Endodermal cell (in vitro differentiated cells): ENCODE measurements at regions not wholly inside any gene's neighbourhood (a gene's known extent, or its start where the extent isn't known, plus 50 kb on each side); places are given as distances from the start of the nearest gene placed in this dataset.

Source experiments
- DNase-seq: peaks from one replicate; pipeline ENCODE4 v3.0.0-alpha.2; 2017
- H3K27ac ChIP-seq: 2 replicates; pipeline ENCODE4 v1.5.1; 2013; ENCODE audit warnings: mild to moderate bottlenecking, low read depth, low read length, moderate library complexity
- H3K27me3 ChIP-seq: 2 replicates; pipeline ENCODE4 v1.6.1; 2013; ENCODE audit warnings: mild to moderate bottlenecking, low read length, moderate library complexity; ENCODE audit not compliant: insufficient read depth, control insufficient read depth, poor library complexity, severe bottlenecking
- H3K36me3 ChIP-seq: 2 replicates; pipeline ENCODE4 v1.7.0; 2013; ENCODE audit warnings: mild to moderate bottlenecking, low read length, moderate library complexity; ENCODE audit not compliant: control insufficient read depth, insufficient read depth
- H3K4me1 ChIP-seq: one replicate; pipeline ENCODE4 v1.7.0; 2013; ENCODE audit warnings: low read length; ENCODE audit not compliant: control insufficient read depth, insufficient read depth
- H3K4me3 ChIP-seq: 2 replicates; pipeline ENCODE4 v1.5.1; 2013; ENCODE audit warnings: mild to moderate bottlenecking, low read length, moderate library complexity
- H3K9ac ChIP-seq: 2 replicates; pipeline ENCODE4 v1.6.1; 2013; ENCODE audit warnings: mild to moderate bottlenecking, low read length, moderate library complexity; ENCODE audit not compliant: poor library complexity, severe bottlenecking; ENCODE audit errors: extremely low read depth
- H3K9me3 ChIP-seq: 2 replicates; pipeline ENCODE4 v1.6.1; 2013; ENCODE audit warnings: mild to moderate bottlenecking, low read length, moderate library complexity; ENCODE audit not compliant: control insufficient read depth
- H3K27ac Mint-ChIP-seq: 2 replicates; pipeline ENCODE4 v1.8.0; 2020; ENCODE audit warnings: mixed read lengths
- H3K27me3 Mint-ChIP-seq: 2 replicates; pipeline ENCODE4 v1.8.0; 2021; ENCODE audit warnings: mild to moderate bottlenecking, mixed read lengths; ENCODE audit not compliant: insufficient read depth
- H3K36me3 Mint-ChIP-seq: 2 replicates; pipeline ENCODE4 v1.8.0; 2020; ENCODE audit warnings: low read depth, mixed read lengths
- H3K4me1 Mint-ChIP-seq: 2 replicates; pipeline ENCODE4 v1.8.0; 2020; ENCODE audit warnings: mixed read lengths
- H3K4me3 Mint-ChIP-seq: 2 replicates; pipeline ENCODE4 v1.8.0; 2020; ENCODE audit warnings: mild to moderate bottlenecking, moderate library complexity, mixed read lengths
- H3K9me3 Mint-ChIP-seq: 2 replicates; pipeline ENCODE4 v1.8.0; 2020; ENCODE audit warnings: mild to moderate bottlenecking, mixed read lengths
- CTCF ChIP-seq: fragments of 200-600 bp; sonication (generic); conservative IDR thresholded peaks from 2 replicates; pipeline ENCODE4 v1.5.0; 2021; ENCODE audit warnings: antibody characterized with exemption, mild to moderate bottlenecking
- WGBS, 2 experiments: methylation state at CpG; one replicate each; pipeline versions ENCODE4 v1.1.5 to v1.1.7; 2013; ENCODE audit warnings: missing lambda C conversion rate in 2 of 2, mixed read lengths in 1 of 2; ENCODE audit not compliant: insufficient coverage in 1 of 2, insufficient read length in 1 of 2; 5-methylcytosine and 5-hydroxymethylcytosine counted together

- Histone ChIP-seq H3K27me3 (peaks cover 6% of the 10 kb centered on the region), H3K4me3 (no peak overlapping the region), H3K27ac (no peak overlapping the region), H3K4me1 (no peaks in the 10 kb centered on the region), H3K36me3 (no peaks in the 10 kb centered on the region), H3K9ac (no peak overlapping the region), H3K9me3 (no peaks in the 10 kb centered on the region)
- Mint-ChIP-seq H3K36me3 (no peaks in the 10 kb centered on the region), H3K4me1 (no peaks in the 10 kb centered on the region), H3K9me3 (no peaks in the 10 kb centered on the region), H3K27ac (no peak overlapping the region), H3K4me3 (no peak overlapping the region), H3K27me3 (peaks cover 2% of the 10 kb centered on the region)
- no peak for TF ChIP-seq CTCF
- WGBS, 2 experiments: 94 to 100% methylated on average over 1 to 4 of the region's 4 CpGs
- DNase-seq: no peak
Observed at GRCh38 chr2:45127891-45128290, 118.6 kb upstream of the SIX2 start.

- no peak for TF ChIP-seq CTCF
- Mint-ChIP-seq H3K27ac (no peak overlapping the region), H3K4me3 (no peak overlapping the region), H3K36me3 (no peaks in the 10 kb centered on the region), H3K9me3 (no peaks in the 10 kb centered on the region), H3K4me1 (no peaks in the 10 kb centered on the region), H3K27me3 (peaks cover 2% of the 10 kb centered on the region)
- Histone ChIP-seq H3K36me3 (no peaks in the 10 kb centered on the region), H3K9ac (no peak overlapping the region), H3K9me3 (no peaks in the 10 kb centered on the region), H3K4me1 (no peaks in the 10 kb centered on the region), H3K27ac (no peak overlapping the region), H3K4me3 (no peak overlapping the region), H3K27me3 (peaks cover 6% of the 10 kb centered on the region)
- DNase-seq: no peak
- 92 to 97% methylated on average over 6 of the region's 6 CpGs for WGBS, 2 experiments
Observed at GRCh38 chr2:45127321-45127720, 118.1 kb upstream of the SIX2 start.

DNA sequence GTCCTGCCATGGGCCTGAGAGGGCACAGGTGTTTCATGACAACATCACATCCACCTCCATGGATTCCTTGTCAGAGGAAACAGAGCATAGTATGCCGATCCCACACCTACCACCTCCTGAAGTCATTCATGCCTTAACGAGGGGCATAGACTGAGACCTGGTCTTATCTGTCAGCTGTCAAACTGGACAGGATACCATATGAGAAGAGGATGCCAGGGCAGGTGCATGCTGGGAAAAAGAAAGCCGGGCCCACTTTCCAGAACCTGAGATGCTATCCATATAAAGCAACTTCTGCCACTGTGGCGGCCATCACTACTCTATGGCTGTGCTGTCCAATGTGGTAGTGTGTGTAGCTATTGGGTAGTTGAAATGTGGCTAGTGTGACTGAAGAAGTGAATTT, 116.0 kb upstream of the SIX2 start:
- no peak for TF ChIP-seq CTCF
- no peak overlapping the region for H3K27ac Mint-ChIP-seq
- Histone ChIP-seq H3K9ac (no peak overlapping the region), H3K36me3 (no peaks in the 10 kb centered on the region), H3K9me3 (no peaks in the 10 kb centered on the region), H3K27ac (no peak overlapping the region), H3K27me3 (peaks cover 6% of the 10 kb centered on the region), H3K4me3 (no peak overlapping the region), H3K4me1 (no peaks in the 10 kb centered on the region)
- H3K36me3 Mint-ChIP-seq: no peaks in the 10 kb centered on the region
- DNase-seq: no peak
- 90 to 94% methylated on average over 2 to 4 of the region's 4 CpGs for WGBS, 2 experiments
- H3K4me1 Mint-ChIP-seq: no peaks in the 10 kb centered on the region
- no peaks in the 10 kb centered on the region for H3K9me3 Mint-ChIP-seq
- no peak overlapping the region for H3K4me3 Mint-ChIP-seq
- H3K27me3 Mint-ChIP-seq: peaks cover 2% of the 10 kb centered on the region
